ENCODE measurements at regions not wholly inside any gene's neighbourhood (a gene's known extent, or its start where the extent isn't known, plus 50 kb on each side); places are given as distances from the start of the nearest gene placed in this dataset.

DNA sequence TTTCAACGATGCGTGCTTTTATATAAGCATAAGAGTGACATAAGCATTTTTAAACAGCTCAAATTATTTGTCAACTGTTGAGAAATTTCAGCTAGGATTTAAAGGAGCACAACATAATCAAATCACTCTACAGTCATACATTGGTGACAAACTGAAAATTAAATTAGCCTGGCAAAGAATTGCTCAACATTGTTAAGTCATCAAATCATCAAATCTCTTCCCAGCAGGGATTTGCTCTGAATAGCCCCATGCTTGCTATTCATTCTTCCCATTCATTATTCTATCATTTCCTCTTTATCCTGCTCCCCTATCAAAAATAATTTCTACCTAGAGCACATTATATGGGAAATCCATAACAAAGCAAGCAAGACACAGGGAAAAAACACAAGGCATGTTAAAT, 198.7 kb upstream of the LUZP2 start:
- no peak for DNase-seq

DNA sequence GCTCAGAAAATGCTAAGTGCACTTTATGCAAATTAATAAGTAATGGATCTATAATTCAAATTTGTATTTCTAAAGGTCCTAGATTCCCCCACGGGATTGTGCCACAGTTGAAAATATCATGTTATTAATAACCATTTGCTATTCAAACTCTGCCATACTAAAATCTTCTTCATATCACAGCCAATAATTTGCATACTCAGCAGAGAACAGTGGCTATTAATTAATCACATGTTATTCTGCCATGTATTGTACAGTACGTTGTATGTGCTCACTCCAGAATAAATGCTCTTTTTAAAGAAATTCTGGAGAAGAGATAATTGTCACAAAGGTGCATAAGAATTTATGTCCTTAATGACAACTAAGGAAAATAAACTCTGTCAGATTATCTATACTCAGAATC, 184.9 kb upstream of the LUZP2 start:
- no peak for DNase-seq

DNA sequence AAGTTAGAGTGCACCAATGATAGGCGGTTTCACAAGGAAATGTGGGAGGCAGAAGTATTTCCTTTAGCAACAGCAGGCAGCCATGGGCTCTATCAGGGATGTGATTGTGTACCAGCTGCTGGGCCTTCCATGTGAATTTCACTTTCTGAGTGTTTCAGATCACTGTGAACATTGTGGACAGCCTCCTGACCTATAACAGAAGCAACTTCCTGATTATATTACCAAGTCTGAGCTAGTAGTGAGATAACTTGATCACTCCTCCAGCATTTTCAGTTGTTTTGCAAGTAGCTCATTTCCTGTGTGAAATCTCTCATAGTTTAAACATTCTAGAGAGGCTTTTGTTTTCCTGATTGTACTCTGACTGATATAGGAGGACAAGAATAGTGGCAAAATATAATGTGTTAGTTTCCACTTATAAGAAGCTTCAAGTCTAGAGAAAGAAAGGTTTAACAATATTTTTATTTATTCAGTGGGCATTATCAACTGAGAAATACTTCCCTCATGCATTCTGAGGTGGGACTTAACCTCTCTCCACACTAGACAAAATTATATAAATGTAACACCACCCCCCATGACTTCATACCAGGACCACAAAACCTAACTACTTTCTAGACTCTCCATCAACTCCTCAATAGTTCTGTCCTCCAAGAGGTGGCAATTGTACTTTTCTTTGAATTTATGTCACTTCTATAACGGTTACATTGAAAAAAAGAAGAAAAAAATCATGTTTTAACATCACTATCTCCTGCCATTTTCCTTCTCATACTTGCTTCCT, 184.2 kb upstream of the LUZP2 start:
- DNase-seq = no peak

DNA sequence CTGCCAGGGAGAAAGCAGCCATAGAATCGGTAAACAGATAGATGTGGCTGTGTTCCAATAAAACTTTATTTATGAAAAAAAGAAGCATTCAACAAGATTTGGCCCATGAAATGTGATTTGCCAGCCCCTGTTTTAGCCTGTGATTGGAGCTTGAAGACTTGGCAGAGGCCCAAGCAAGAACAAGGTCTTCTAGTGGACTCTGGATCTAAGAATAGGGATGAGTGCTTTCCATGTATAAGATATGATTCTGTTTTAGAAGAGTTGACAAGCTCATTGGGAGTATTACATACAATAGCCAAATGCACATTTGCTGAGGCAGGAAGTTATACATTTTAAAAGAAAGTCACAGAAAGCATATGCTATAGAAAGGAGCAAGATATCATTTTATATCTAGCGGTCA, 175.6 kb upstream of the LUZP2 start:
- no peak for DNase-seq

DNA sequence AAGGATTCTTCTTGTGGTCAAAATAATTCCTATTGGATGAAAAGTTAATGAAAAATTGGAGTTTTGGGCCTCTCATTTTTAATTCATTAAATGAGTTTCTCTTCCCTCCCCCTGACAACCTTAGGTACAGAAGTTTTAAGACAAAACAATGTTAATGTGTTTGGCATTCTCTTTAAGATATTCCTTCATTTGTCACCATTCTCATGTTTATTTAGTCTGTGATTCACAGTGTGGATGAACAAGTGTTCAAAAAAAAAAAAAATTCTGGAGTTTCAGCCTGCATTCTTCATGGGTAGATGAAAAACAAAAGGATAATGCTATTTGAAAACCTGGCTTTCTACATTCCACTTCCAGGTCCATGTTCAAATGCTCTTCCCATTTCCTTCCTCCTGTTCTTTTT, 172.6 kb upstream of the LUZP2 start:
- no peak for DNase-seq

DNA sequence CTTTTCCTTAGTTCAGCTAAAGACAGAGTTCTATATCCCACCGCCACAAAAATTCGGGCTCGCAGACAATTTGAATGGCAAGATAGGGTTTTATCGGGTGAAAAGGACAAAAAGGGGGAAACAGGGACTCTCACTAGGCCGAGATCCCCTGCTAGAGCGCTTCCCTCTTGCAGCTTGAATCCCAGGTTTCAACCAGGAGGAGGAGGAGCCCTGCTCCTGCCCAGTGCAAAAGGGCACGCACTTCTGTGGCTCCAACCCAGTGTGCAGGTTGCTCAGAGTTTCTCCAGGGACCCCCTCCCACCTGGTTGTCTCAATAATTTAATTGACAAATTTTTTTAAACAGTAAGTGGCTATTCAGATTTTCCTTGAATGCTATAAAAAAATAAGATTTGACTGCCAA, 152.6 kb upstream of the LUZP2 start:
- DNase-seq = no peak

DNA sequence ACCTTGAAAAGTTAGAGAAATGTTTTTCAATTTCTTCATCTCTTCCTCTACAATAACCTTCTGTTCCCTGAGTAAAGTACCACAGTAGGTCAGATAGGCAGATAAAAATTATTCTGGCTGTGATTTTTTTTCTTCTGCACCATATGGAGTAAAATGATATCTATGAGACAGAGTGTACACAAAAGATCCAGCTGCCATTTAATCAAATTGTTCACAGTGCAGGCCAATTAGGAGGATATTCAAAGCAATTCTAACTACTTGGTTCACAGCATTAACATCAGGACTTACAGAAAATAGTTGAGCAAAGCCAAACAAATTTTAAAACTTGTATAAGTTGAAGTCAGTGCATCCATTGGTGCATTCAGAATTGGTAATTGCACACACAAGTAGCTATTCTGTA, 147.9 kb upstream of the LUZP2 start:
- no peak for DNase-seq

DNA sequence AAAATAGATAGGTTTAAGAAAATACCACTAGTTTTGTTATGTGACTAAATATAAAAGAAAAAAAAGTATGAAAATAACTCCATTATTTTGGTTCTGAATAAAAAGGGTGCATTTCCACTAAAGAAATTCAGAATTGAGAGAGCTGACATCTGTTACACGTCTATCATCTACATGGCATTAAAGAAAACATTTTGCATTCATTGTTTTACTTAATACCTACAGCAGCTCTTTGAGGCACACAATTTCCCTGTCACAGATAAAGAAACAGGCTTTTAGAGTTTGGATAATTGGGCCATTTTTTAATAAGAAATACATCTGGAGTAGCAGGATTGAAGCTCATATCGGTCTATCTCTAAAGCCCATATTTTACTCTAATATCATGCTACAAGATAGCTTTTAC, 145.7 kb upstream of the LUZP2 start:
- no peak for DNase-seq

DNA sequence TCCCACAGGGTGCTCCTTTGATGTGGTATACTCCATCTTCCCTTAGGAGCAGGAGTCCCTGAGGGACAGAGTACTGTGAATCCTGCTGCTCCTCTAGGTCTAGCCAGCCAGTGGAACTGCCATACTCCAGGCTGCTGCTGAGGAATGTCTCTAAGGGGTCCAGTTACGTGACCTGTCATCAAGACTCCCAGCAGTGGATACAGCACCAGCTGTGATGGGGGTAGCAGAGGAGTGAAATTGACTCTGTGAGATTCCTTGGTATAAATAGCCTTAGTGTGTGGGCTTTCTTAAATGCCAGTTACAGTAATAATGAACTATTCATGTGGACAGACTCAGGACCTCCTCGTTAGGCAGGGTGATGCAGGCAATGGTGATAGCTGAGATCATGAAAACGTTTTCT, 140.4 kb upstream of the LUZP2 start:
- no peak for DNase-seq

DNA sequence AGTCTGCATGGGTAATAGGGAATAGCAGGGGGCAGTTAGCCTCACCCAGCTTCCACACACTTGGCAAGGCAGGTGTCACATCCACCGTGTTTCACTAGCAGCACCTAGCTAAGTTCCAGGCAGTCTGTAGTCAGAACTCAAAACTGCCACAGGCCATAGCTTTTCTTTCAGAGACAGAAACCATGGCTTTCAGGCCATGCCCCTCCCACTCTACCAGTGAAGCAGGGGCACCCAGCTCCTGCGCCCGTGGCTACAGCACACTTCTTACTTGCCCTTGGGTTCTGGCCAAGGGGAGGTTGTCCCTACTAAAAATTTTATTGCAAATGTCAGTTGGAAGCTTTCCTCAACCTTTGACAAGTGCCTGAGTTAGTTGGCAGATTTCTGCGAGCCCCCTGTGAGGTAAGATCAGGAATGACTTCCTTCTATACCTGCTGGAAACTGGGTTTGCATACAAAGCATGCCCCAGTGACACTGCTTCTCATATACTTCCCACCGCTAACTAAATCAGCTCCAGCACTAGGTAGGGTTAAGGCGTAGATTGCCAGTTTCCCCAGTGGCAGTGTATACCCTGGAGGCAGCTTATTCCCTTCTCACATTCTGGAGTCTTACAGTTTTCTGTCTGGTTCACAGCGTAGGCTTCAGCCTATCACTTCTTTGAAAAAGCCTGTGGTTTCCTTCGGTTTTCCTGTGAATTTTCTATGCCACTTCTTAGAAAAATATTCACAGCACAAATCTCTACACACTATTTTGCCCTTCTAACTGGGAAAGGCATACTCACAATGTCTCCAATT, 139.0 kb upstream of the LUZP2 start:
- DNase-seq = no peak

DNA sequence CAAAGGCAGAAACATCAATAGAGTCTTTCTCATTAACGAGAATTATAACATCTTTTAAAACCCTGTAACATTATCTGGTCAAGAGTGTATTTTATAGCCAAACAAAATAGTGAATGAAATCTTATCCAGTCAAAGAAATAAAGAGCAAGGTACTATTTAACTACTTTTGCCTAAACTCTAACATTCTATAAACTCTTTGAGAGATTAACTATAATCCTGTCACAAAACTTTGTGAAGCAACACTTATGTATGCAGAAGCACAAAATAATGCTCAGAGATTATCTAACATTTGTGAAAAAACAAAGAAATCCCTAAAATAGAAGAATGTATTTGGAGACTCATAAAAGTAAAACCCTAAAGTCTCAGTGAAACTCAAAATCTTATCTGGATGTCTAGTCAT, 124.4 kb upstream of the LUZP2 start:
- no peak for DNase-seq

DNA sequence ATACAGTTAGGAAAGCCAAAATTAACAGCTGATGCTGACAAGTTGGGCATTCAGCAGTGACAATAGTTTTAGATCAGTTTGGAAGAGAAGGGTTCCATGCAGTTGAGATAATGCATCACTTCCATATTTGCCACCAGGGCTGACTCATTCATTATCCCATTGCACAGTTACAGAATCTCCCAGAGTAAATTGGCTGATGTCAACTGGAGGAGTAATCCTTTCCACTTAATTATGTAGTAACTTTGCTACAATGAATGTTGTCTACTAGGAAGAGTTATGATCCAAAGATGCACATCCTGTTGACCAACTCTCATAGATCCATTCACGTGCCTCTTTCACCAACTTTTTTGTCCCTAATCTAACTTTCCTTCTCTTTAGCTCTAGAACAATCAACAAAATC, 123.3 kb upstream of the LUZP2 start:
- no peak for DNase-seq

DNA sequence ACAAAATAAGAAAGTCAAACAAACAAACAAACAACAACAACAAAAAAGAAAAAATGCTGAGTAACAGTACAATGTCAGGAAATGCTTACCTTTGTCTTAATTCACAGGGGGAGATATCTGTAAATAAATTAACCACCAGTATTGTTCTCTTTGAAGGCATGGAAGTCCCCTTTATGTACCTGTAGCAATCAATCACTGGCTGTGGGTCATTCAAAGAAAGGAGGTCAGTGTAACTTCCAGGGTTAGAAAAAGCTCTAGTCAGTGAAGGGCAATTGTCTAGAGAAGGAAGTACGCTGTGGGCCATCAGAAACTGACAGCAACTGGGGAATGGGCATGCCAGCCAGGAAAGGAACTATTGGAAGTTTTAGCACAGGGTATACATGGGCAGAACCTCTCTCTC, 121.5 kb upstream of the LUZP2 start:
- DNase-seq = no peak

DNA sequence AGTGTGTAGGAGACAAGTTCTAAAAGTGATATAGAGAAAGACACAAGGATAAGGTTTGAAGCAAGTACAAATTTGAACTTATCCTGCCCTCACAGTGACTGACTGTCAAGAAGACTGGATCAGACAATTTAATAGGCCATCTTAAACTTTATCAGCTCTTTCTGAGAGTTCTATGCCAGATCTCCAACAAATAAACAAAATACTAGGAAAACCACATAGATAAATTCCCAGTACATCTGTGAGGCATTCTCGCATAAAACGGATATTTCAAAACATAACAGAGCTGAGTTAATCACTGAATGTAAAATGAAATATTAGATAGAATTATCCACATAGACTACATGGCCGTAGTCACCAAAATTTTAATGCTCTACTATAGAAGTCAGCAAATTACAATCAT, 120.9 kb upstream of the LUZP2 start:
- DNase-seq = no peak

DNA sequence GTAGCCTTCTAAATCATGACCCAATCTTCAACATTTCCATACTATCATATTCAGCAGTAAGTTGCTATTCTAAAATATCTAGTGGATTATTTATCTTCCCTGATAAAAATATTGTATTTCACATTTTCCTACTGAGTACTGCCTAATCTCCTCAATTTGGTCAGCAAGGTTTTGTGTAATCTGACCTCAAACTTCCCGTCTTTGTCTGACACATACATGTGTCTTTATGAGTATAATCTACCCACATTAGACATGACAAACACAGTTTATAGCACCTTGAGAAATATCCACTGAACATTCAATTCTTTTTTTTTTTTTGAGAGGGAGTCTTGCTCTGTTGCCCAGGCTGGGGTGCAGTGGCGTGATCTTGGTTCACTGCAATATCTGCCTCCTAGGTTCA, 113.7 kb upstream of the LUZP2 start:
- DNase-seq = no peak

DNA sequence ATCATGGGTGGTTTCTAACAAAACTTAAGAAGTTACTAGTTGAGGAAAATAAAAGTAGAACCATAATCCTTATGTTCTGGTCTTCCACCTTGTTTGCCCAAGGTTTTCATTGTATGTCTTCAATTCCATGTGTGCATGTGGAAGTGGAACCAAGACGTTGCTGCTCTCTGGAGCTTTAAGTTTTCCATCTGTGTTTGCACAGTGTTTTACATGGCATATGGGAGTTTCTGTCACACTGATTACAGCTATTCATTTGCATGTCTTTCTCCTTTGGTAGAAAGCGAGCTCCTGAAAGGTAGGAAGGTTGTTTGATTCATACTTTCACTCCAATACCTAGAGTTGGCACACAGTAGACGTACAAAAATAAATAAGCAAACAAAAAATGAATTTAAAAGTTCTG, 112.6 kb upstream of the LUZP2 start:
- DNase-seq = no peak

DNA sequence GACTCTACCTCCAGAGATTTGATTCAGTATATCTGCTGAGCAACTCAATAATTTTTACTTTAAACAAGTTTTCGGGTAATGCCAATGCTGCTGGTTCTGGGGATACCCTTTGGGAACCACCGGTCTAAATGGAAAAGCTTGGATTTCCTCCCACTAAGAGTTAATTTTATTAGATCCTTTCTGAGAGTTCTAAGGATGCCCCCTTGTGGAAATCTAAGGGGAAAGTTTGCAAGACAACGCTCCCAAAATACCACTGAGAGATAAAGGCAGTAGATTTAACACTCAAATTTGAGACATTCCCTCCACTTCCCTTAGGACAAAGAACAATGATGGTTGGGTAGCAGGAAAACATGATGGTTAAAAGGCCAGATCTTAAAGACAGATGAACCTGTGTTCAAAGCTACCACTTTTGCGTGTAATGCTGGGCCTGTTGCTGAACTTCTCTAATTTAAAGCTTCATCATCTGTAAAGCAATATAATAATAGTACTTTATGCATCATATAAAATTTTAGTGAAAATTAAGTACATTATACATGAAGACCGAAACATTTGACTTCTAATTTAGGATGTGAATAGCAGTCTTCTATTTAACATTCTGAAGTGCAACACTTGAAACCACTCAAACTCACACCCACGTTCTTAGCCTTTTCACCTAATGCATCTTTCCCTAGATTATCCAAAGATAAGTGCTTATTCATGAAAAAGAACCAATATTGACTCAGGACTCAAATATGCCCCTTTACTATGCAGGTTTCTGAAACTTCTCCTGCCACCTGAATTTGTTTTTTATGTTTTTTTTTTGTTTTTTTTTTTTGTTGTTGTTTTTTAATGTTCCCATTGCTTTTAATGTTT, 110.1 kb upstream of the LUZP2 start:
- DNase-seq = peak in 1 of 4 experiments; percentile 1

DNA sequence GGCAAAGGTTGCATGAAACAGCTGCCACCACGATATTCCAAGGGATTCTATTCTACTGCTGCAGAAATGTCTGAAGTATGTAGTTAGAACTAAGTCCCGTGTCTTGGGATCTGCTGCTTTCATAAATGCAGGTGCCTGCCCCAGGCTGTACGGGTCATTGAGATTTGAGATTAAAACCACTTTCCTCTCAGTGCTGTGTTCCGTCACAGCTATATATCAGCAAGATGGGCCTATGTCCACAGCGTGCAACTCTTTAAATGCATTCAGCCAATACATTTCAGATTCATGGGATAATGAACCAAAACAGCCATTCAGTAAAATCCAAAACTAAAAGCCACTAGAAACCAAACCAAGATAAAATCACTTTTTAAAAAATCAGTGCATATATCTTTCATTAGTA, 107.3 kb upstream of the LUZP2 start:
- no peak for DNase-seq

DNA sequence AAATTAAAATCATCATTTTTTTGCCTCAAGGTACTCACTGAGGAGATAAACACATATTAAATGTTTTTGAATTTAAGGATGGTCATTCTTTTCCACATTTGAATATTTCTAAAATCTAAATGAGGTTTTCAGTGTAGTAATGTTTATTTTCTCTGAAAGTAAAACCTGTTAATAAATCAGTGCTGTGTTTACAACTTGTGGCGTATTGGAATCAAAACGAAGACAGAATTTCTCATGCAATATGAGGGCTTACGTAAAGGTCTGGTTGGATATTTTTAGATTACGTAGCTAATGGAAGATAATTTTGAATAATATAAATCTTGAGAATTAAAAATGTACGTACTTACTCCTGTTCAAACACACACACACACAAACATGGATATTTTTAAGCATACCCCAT, 106.8 kb upstream of the LUZP2 start:
- no peak for DNase-seq

DNA sequence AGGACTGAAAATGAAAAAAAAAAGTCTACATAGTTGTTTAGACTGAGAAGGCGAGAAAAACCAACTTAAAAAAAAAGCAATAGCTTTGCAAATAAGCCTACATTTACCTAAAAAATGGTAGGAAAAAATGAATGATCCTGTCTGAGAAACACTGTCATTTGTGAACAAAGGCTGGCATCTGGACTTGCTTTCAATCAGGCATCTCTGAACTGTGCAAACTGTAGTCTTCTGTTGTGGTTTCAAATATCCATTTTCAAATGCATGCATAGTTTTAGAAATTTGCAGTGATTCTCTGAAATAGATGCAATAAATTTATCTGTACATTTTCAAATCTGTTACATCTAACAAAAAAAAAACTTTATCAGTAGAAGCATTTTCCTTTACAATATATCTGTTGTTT, 106.1 kb upstream of the LUZP2 start:
- no peak for DNase-seq

DNA sequence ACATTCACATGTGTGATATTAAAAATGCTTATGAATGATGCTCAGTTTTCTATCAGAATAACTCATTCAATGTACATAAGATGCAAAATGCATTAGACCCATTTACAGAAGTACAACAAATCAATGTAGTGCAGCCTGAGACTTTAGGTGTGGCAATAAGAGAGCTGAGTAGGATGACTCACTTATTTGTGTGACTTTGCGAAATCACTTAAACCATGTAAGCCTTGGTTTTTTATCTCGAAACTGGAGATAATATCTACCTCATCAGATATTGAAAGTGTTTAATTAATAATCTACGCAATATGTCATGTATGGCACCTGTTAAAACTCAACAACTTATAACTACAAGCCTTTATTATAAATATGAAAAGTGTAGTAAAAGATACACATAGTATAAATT, 105.7 kb upstream of the LUZP2 start:
- DNase-seq = peak in 2 of 4 experiments; percentile 1 to 7

DNA sequence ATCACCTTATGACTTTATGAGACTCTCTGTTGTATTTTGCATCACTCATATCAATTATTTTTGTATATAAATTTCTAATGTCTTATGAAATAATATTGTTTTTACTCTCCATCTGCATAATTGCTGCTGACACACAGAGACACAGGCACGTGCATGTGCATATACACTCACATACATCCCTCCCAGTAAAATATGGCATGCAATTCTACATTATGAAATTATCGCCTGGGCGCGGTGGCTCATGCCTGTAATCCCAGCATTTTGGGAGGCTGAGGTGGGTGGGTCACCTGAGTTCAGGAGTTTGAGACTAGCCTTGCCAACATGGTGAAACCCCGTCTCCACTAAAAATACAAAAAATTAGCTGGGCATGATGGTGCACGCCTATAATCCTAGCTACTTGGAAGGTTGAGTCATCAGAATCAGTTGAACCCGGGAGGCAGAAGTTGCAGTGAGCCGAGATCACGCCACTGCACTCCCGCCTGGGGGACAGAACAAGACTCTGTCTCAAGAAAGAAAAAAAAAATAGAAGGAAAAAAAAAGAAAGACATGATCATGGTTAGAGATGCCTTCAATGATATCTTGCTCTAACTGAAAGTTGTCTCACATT, 96.7 kb upstream of the LUZP2 start:
- no peak for DNase-seq

DNA sequence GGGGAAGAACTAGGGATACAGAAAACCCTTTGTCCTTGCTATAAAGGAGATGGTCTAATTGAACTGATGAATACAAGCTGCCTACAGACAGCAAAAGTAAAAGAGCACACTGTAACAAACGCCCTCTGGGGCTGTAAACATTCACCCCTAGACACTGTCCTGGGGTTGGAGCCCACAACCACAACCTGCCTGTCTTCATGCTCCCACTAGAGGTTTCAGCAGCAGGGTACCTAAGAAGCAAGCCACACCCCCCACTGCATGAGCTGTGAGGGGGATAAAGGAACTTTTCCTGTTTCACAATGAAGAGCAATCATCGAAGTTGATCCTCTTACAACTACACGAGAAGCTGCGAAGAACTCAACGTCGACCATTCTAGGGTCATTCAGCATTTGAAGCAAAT, 90.5 kb upstream of the LUZP2 start:
- DNase-seq = no peak

Data from suppressor macrophage (primary cell).